ENCODE measurements at regions not wholly inside any gene's neighbourhood (a gene's known extent, or its start where the extent isn't known, plus 50 kb on each side); places are given as distances from the start of the nearest gene placed in this dataset.

DNA sequence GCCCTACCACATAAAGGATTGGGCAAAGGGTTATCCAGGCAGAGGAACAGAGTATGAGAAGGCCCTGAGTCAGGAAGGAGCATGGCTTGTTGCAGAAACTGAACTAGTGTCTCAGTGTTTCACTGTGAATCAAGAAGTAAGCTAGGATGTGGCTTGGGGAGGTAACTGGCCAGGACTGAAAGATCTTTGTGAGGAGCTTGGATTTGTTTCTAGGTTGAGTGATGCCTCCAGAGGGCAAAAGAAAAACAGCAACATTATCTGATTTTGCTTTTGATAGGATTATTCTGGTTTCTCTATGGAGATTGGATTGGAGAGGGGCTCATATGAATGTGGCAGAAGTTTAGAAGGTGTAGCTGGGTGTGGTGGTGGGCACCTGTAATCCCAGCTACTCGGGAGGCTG is 137.9 kb upstream of the HDAC9 start:
- TF ChIP-seq, protein P1, sequence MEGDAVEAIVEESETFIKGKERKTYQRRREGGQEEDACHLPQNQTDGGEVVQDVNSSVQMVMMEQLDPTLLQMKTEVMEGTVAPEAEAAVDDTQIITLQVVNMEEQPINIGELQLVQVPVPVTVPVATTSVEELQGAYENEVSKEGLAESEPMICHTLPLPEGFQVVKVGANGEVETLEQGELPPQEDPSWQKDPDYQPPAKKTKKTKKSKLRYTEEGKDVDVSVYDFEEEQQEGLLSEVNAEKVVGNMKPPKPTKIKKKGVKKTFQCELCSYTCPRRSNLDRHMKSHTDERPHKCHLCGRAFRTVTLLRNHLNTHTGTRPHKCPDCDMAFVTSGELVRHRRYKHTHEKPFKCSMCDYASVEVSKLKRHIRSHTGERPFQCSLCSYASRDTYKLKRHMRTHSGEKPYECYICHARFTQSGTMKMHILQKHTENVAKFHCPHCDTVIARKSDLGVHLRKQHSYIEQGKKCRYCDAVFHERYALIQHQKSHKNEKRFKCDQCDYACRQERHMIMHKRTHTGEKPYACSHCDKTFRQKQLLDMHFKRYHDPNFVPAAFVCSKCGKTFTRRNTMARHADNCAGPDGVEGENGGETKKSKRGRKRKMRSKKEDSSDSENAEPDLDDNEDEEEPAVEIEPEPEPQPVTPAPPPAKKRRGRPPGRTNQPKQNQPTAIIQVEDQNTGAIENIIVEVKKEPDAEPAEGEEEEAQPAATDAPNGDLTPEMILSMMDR (IDR thresholded peaks at IDR 0.05): peak in 1 of 5 experiments; percentile 17
- TF ChIP-seq POLR2A (IDR thresholded peaks at IDR 0.05): no peak

Measured in tibial nerve (tissue), 3 donors.